Fibroblast of lung (primary cell): ENCODE measurements at regions not wholly inside any gene's neighbourhood (a gene's known extent, or its start where the extent isn't known, plus 50 kb on each side); places are given as distances from the start of the nearest gene placed in this dataset.
"Not testable (repeated sequence)": the region's sequence is repeated elsewhere in the genome, so short reads cannot be mapped to it uniquely, and the experiment has no call there.

Experiments
- DNase-seq, 2 donors: peaks; one replicate each; pipeline versions ENCODE4 v3.0.0 to v3.0.0-alpha.2; 2010; ENCODE audit warnings: low read depth in 2 of 2
- H2AFZ ChIP-seq: 2 replicates; pipeline ENCODE4 v1.5.1; 2012; ENCODE audit warnings: low read length, control low read depth, inconsistent platforms
- H3K27ac ChIP-seq: 2 replicates; pipeline ENCODE4 v1.5.1; 2011; ENCODE audit warnings: low read length, control low read depth; ENCODE audit not compliant: insufficient read depth
- H3K27me3 ChIP-seq: 2 replicates; pipeline ENCODE4 v1.5.1; 2011; ENCODE audit warnings: mild to moderate bottlenecking, low read length; ENCODE audit not compliant: control insufficient read depth, insufficient read depth
- H3K36me3 ChIP-seq: 2 replicates; pipeline ENCODE4 v1.5.1; 2011; ENCODE audit warnings: low read length; ENCODE audit not compliant: control insufficient read depth, insufficient read depth
- H3K4me1 ChIP-seq: 2 replicates; pipeline ENCODE4 v1.5.1; 2011; ENCODE audit warnings: low read length; ENCODE audit not compliant: control insufficient read depth, insufficient read depth; ENCODE audit errors: extremely low read depth
- H3K4me2 ChIP-seq: 2 replicates; pipeline ENCODE4 v1.5.1; 2011; ENCODE audit warnings: low read length, control low read depth; ENCODE audit not compliant: insufficient read depth; ENCODE audit errors: extremely low read depth
- H3K4me3 ChIP-seq, 4 experiments: fragments of 200-600 bp in 1 of 4; sonication (generic) in 1 of 4; replicated peaks in 1 of 4; 2 replicates each; pipeline ENCODE4 v1.5.1; 2011 to 2016; ENCODE audit warnings: low read length in 4 of 4, low read depth in 3 of 4, mild to moderate bottlenecking in 3 of 4, control low read depth in 2 of 4, inconsistent platforms in 1 of 4, mixed read lengths in 1 of 4; ENCODE audit not compliant: insufficient read depth in 1 of 4; ENCODE audit errors: control extremely low read depth in 1 of 4
- H3K79me2 ChIP-seq: 2 replicates; pipeline ENCODE4 v1.5.1; 2012; ENCODE audit warnings: mild to moderate bottlenecking, low read length, inconsistent platforms; ENCODE audit not compliant: control insufficient read depth, insufficient read depth
- H3K9ac ChIP-seq: 2 replicates; pipeline ENCODE4 v1.5.1; 2011; ENCODE audit warnings: mild to moderate bottlenecking, low read length, control low read depth; ENCODE audit not compliant: insufficient read depth
- H3K9me3 ChIP-seq: 2 replicates; pipeline ENCODE4 v1.5.1; 2012; ENCODE audit warnings: low read depth, low read length; ENCODE audit not compliant: control insufficient read depth, insufficient read depth
- H4K20me1 ChIP-seq: 2 replicates; pipeline ENCODE4 v1.5.1; 2011; ENCODE audit warnings: low read length; ENCODE audit not compliant: control insufficient read depth, insufficient read depth; ENCODE audit errors: extremely low read depth
- CTCF ChIP-seq, 2 donors: IDR thresholded peaks in 1 of 2; conservative IDR thresholded peaks in 1 of 2; 1 replicate in 1 of 2; 2 replicates in 1 of 2; pipeline ENCODE4 v1.5.1; 2011 to 2012; ENCODE audit warnings: low read length in 2 of 2, control low read depth in 1 of 2, inconsistent platforms in 1 of 2, low read depth in 1 of 2, mild to moderate bottlenecking in 1 of 2
- EZH2 ChIP-seq: IDR thresholded peaks from 2 replicates; pipeline ENCODE4 v1.5.1; 2012; ENCODE audit warnings: low read length, control low read depth, mild to moderate bottlenecking; ENCODE audit errors: missing control alignments

GRCh38 chr12:73226593-73226992 lies 954.4 kb downstream of the TRHDE start:
- H3K9ac ChIP-seq: no peak overlapping the region
- H3K4me1 ChIP-seq: no peaks in the 10 kb centered on the region
- no peak overlapping the region for H3K27ac ChIP-seq
- no peaks in the 10 kb centered on the region for H3K36me3 ChIP-seq
- H3K79me2 ChIP-seq: no peaks in the 10 kb centered on the region
- H4K20me1 ChIP-seq: no peaks in the 10 kb centered on the region
- DNase-seq: no peak
- H3K4me2 ChIP-seq: no peak overlapping the region
- H2AFZ ChIP-seq: no peak overlapping the region
- no peak for TF ChIP-seq EZH2
- TF ChIP-seq CTCF (conservative IDR thresholded peaks at IDR 0.05 in 1 of 2, IDR thresholded peaks at IDR 0.05 in 1 of 2; ENCODE audit: low read depth in 1 of 2, low read length in 2 of 2): no peak
- no peaks in the 10 kb centered on the region for H3K27me3 ChIP-seq
- H3K9me3 ChIP-seq: no peaks in the 10 kb centered on the region
- H3K4me3 ChIP-seq: no peak overlapping the region

GRCh38 chr12:73228828-73229227 lies 956.7 kb downstream of the TRHDE start:
- not testable (repeated sequence) for H3K36me3 ChIP-seq, H3K27ac ChIP-seq, H4K20me1 ChIP-seq, H3K79me2 ChIP-seq, DNase-seq, H2AFZ ChIP-seq, H3K4me1 ChIP-seq, H3K27me3 ChIP-seq, H3K9me3 ChIP-seq, H3K4me3 ChIP-seq, H3K9ac ChIP-seq, H3K4me2 ChIP-seq

- no peaks in the 10 kb centered on the region for H4K20me1 ChIP-seq
- no peaks in the 10 kb centered on the region for H3K4me1 ChIP-seq
- H3K27ac ChIP-seq: no peak overlapping the region
- no peak overlapping the region for H2AFZ ChIP-seq
- no peaks in the 10 kb centered on the region for H3K9me3 ChIP-seq
- no peak overlapping the region for H3K9ac ChIP-seq
- H3K27me3 ChIP-seq: no peaks in the 10 kb centered on the region
- H3K79me2 ChIP-seq: no peaks in the 10 kb centered on the region
- no peak overlapping the region for H3K4me3 ChIP-seq
- H3K36me3 ChIP-seq: no peaks in the 10 kb centered on the region
- no peak overlapping the region for H3K4me2 ChIP-seq
- no peak for DNase-seq
- TF ChIP-seq EZH2 (no peak), CTCF (conservative IDR thresholded peaks at IDR 0.05 in 1 of 2, IDR thresholded peaks at IDR 0.05 in 1 of 2; ENCODE audit: low read depth in 1 of 2, low read length in 2 of 2) (no peak)
Observed at GRCh38 chr12:73235387-73235786, 963.2 kb downstream of the TRHDE start.

- Histone ChIP-seq H3K4me1 (no peaks in the 10 kb centered on the region), H3K9me3 (no peaks in the 10 kb centered on the region), H3K27ac (no peak overlapping the region), H3K36me3 (no peaks in the 10 kb centered on the region), H3K4me2 (no peak overlapping the region), H3K4me3 (no peak overlapping the region), H3K9ac (no peak overlapping the region), H3K27me3 (no peaks in the 10 kb centered on the region), H3K79me2 (no peaks in the 10 kb centered on the region), H2AFZ (no peak overlapping the region), H4K20me1 (no peaks in the 10 kb centered on the region)
- TF ChIP-seq EZH2 (no peak), CTCF (conservative IDR thresholded peaks at IDR 0.05 in 1 of 2, IDR thresholded peaks at IDR 0.05 in 1 of 2; ENCODE audit: low read depth in 1 of 2, low read length in 2 of 2) (no peak)
- no peak for DNase-seq
Observed at GRCh38 chr12:73240110-73240509, 967.9 kb downstream of the TRHDE start.
